ENCODE measurements at regions not wholly inside any gene's neighbourhood (a gene's known extent, or its start where the extent isn't known, plus 50 kb on each side); places are given as distances from the start of the nearest gene placed in this dataset.

- H3K4me1 ChIP-seq (ENCODE audit: insufficient read depth, low read length, severe bottlenecking), result no peaks in the 10 kb centered on the region
- no peak for TF ChIP-seq CTCF (IDR thresholded peaks at IDR 0.05; ENCODE audit: low read length)
- no peak for TF ChIP-seq EZH2 (IDR thresholded peaks at IDR 0.05; ENCODE audit: borderline replicate concordance, low read length)
- no peaks in the 10 kb centered on the region for H3K27me3 ChIP-seq (ENCODE audit: insufficient read depth, low read length)
- H3K4me2 ChIP-seq (ENCODE audit: low read length), result no peak overlapping the region
- H2AFZ ChIP-seq (ENCODE audit: low read length), result no peak overlapping the region
- H4K20me1 ChIP-seq (ENCODE audit: insufficient read depth, low read length), result no peaks in the 10 kb centered on the region
- no peaks in the 10 kb centered on the region for H3F3A ChIP-seq (ENCODE audit: insufficient read depth, low read length)
- no peak overlapping the region for H3K9ac ChIP-seq (ENCODE audit: low read length)
- no peak overlapping the region for H3K27ac ChIP-seq (ENCODE audit: low read depth, low read length, poor library complexity, severe bottlenecking)
- H3K9me3 ChIP-seq (ENCODE audit: low read length), result no peaks in the 10 kb centered on the region
- H3K9me2 ChIP-seq (ENCODE audit: low read depth, low read length), result no peaks in the 10 kb centered on the region
- H3K79me2 ChIP-seq (ENCODE audit: insufficient read depth, low read length), result no peaks in the 10 kb centered on the region
- no peaks in the 10 kb centered on the region for H3K36me3 ChIP-seq (ENCODE audit: insufficient read depth, low read length)
- H3K4me3 ChIP-seq (ENCODE audit: low read depth, low read length, poor library complexity, severe bottlenecking), result no peak overlapping the region
Observed at GRCh38 chr9:6114424-6114823, 99.0 kb upstream of the RANBP6 start.

GRCh38 chr9:6113819-6114218, 98.4 kb upstream of the RANBP6 start:
- no peaks in the 10 kb centered on the region for H3K9me2 ChIP-seq (ENCODE audit: low read depth, low read length)
- TF ChIP-seq CTCF (IDR thresholded peaks at IDR 0.05; ENCODE audit: low read length) (no peak), EZH2 (IDR thresholded peaks at IDR 0.05; ENCODE audit: borderline replicate concordance, low read length) (no peak)
- H3F3A ChIP-seq (ENCODE audit: insufficient read depth, low read length), result no peaks in the 10 kb centered on the region
- no peaks in the 10 kb centered on the region for H3K36me3 ChIP-seq (ENCODE audit: insufficient read depth, low read length)
- no peaks in the 10 kb centered on the region for H3K4me1 ChIP-seq (ENCODE audit: insufficient read depth, low read length, severe bottlenecking)
- H3K4me2 ChIP-seq (ENCODE audit: low read length), result no peak overlapping the region
- no peaks in the 10 kb centered on the region for H4K20me1 ChIP-seq (ENCODE audit: insufficient read depth, low read length)
- no peak overlapping the region for H2AFZ ChIP-seq (ENCODE audit: low read length)
- H3K79me2 ChIP-seq (ENCODE audit: insufficient read depth, low read length), result no peaks in the 10 kb centered on the region
- H3K4me3 ChIP-seq (ENCODE audit: low read depth, low read length, poor library complexity, severe bottlenecking), result no peak overlapping the region
- no peaks in the 10 kb centered on the region for H3K9me3 ChIP-seq (ENCODE audit: low read length)
- no peaks in the 10 kb centered on the region for H3K27me3 ChIP-seq (ENCODE audit: insufficient read depth, low read length)
- no peak overlapping the region for H3K9ac ChIP-seq (ENCODE audit: low read length)
- H3K27ac ChIP-seq (ENCODE audit: low read depth, low read length, poor library complexity, severe bottlenecking), result no peak overlapping the region

GRCh38 chr9:6113312-6113711, 97.9 kb upstream of the RANBP6 start:
- Histone ChIP-seq H3K4me3 (ENCODE audit: low read depth, low read length, poor library complexity, severe bottlenecking) (no peak overlapping the region), H3K4me1 (ENCODE audit: insufficient read depth, low read length, severe bottlenecking) (no peaks in the 10 kb centered on the region), H3K36me3 (ENCODE audit: insufficient read depth, low read length) (no peaks in the 10 kb centered on the region), H3K27ac (ENCODE audit: low read depth, low read length, poor library complexity, severe bottlenecking) (no peak overlapping the region), H3K27me3 (ENCODE audit: insufficient read depth, low read length) (no peaks in the 10 kb centered on the region), H3K9me3 (ENCODE audit: low read length) (no peaks in the 10 kb centered on the region), H4K20me1 (ENCODE audit: insufficient read depth, low read length) (no peaks in the 10 kb centered on the region), H3F3A (ENCODE audit: insufficient read depth, low read length) (no peaks in the 10 kb centered on the region), H2AFZ (ENCODE audit: low read length) (no peak overlapping the region), H3K9me2 (ENCODE audit: low read depth, low read length) (no peaks in the 10 kb centered on the region), H3K9ac (ENCODE audit: low read length) (no peak overlapping the region), H3K4me2 (ENCODE audit: low read length) (no peak overlapping the region), H3K79me2 (ENCODE audit: insufficient read depth, low read length) (no peaks in the 10 kb centered on the region)
- TF ChIP-seq EZH2 (IDR thresholded peaks at IDR 0.05; ENCODE audit: borderline replicate concordance, low read length), result no peak
- no peak for TF ChIP-seq CTCF (IDR thresholded peaks at IDR 0.05; ENCODE audit: low read length)
